ENCODE measurements at regions not wholly inside any gene's neighbourhood (a gene's known extent, or its start where the extent isn't known, plus 50 kb on each side); places are given as distances from the start of the nearest gene placed in this dataset.

DNA sequence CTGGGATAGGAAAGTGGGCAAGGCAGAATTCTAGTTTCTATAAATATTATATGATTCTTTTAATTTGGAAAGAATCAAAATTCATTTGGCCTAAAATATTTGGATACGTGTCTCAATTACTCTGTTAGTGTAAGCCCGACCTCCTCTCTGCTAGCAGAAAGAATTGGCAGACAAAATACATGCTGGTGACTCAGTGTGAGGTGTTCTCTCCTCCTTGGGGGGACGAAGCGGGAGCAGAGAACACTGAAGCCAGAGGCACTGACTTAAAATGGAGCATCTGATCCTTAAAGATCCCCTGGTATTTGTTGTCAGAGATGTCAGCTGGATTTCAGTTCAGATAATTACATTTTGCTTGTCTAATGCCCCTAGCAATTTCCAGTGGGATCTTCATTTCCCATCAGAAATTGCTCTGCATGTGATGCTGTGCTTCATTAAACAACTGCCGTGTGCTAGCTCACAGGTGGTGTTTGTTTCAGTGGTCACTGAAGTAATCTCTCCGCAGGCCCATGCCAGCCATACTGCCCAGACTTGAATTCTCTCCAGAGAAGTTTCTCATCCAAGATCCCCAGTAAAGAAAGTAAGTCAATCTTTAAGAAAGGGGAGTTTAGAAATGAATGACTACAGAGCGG lies 188.7 kb upstream of the TLL1 start:
- H3K9me3 ChIP-seq (ENCODE audit: low read length), result no peaks in the 10 kb centered on the region
- H2AFZ ChIP-seq (ENCODE audit: low read depth, low read length), result no peak overlapping the region
- no peaks in the 10 kb centered on the region for H3F3A ChIP-seq (ENCODE audit: insufficient read depth, low read length, poor library complexity, severe bottlenecking)
- no peaks in the 10 kb centered on the region for H3K9me2 ChIP-seq (ENCODE audit: insufficient read depth, low read length)
- H3K4me2 ChIP-seq (ENCODE audit: low read length), result no peak overlapping the region
- no peaks in the 10 kb centered on the region for H3K27me3 ChIP-seq (ENCODE audit: insufficient read depth, low read depth, low read length)
- no peak overlapping the region for H3K27ac ChIP-seq (ENCODE audit: low read length)
- no peak for TF ChIP-seq REST (IDR thresholded peaks at IDR 0.05; ENCODE audit: borderline replicate concordance)
- TF ChIP-seq SMC3 (conservative IDR thresholded peaks at IDR 0.05; ENCODE audit: poor library complexity), result no peak
- TF ChIP-seq POLR2AphosphoS5 (IDR thresholded peaks at IDR 0.05), result no peak
- TF ChIP-seq EP300 (conservative IDR thresholded peaks at IDR 0.05; ENCODE audit: poor library complexity, severe bottlenecking), result no peak
- no peak for TF ChIP-seq EZH2 (IDR thresholded peaks at IDR 0.05; ENCODE audit: borderline replicate concordance, insufficient read depth, low read length, poor library complexity, severe bottlenecking)
- no peak for TF ChIP-seq TAF1 (IDR thresholded peaks at IDR 0.05; ENCODE audit: low read depth)
- no peak for TF ChIP-seq RAD21 (conservative IDR thresholded peaks at IDR 0.05)
- TF ChIP-seq MXI1 (conservative IDR thresholded peaks at IDR 0.05; ENCODE audit: poor library complexity, severe bottlenecking), result no peak
- TF ChIP-seq CTCF (IDR thresholded peaks at IDR 0.05; ENCODE audit: poor library complexity, severe bottlenecking), result no peak
- H3K36me3 ChIP-seq (ENCODE audit: insufficient read depth, low read length), result no peaks in the 10 kb centered on the region
- H3K79me2 ChIP-seq (replicated peaks; ENCODE audit: insufficient read depth, low read length), result no peaks in the 10 kb centered on the region
- no peak overlapping the region for H3K9ac ChIP-seq (ENCODE audit: low read length)
- H3K4me3 ChIP-seq (ENCODE audit: low read length), result no peak overlapping the region
- no peaks in the 10 kb centered on the region for H4K20me1 ChIP-seq (ENCODE audit: insufficient read depth)

DNA sequence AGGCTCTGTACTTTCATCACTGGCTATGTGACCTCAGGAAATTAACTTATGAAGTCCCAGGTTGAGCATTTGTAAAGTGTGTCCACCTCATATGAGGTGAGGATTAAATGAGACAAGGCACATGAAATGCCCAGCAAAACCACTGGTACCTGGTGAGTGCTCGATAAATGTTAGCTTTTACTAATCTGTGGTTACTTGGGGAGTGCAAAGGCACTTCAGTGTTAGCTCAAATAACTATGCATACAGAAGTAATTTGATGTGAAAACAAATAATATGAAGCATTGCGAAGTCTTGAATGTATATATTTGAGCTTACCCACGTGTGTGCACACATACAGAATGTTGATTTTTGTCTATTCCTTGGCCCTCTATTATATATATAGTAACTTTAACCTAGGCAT lies 186.3 kb upstream of the TLL1 start:
- TF ChIP-seq TAF1 (IDR thresholded peaks at IDR 0.05; ENCODE audit: low read depth), result no peak
- no peak for TF ChIP-seq SMC3 (conservative IDR thresholded peaks at IDR 0.05; ENCODE audit: poor library complexity)
- no peak for TF ChIP-seq REST (IDR thresholded peaks at IDR 0.05; ENCODE audit: borderline replicate concordance)
- no peak overlapping the region for H3K27ac ChIP-seq (ENCODE audit: low read length)
- no peaks in the 10 kb centered on the region for H3K9me3 ChIP-seq (ENCODE audit: low read length)
- no peaks in the 10 kb centered on the region for H3K36me3 ChIP-seq (ENCODE audit: insufficient read depth, low read length)
- H3F3A ChIP-seq (ENCODE audit: insufficient read depth, low read length, poor library complexity, severe bottlenecking), result no peaks in the 10 kb centered on the region
- no peaks in the 10 kb centered on the region for H3K27me3 ChIP-seq (ENCODE audit: insufficient read depth, low read depth, low read length)
- H2AFZ ChIP-seq (ENCODE audit: low read depth, low read length), result no peak overlapping the region
- H4K20me1 ChIP-seq (ENCODE audit: insufficient read depth), result no peaks in the 10 kb centered on the region
- no peak overlapping the region for H3K9ac ChIP-seq (ENCODE audit: low read length)
- H3K9me2 ChIP-seq (ENCODE audit: insufficient read depth, low read length), result no peaks in the 10 kb centered on the region
- no peak overlapping the region for H3K4me3 ChIP-seq (ENCODE audit: low read length)
- H3K79me2 ChIP-seq (replicated peaks; ENCODE audit: insufficient read depth, low read length), result no peaks in the 10 kb centered on the region
- no peak overlapping the region for H3K4me2 ChIP-seq (ENCODE audit: low read length)
